GM12878 (cell line): ENCODE measurements at regions not wholly inside any gene's neighbourhood (a gene's known extent, or its start where the extent isn't known, plus 50 kb on each side); places are given as distances from the start of the nearest gene placed in this dataset.

Experiments
- ASH2L ChIP-seq: fragments of 300-600, 200-600 bp; sonication (generic); IDR thresholded peaks from 2 replicates; pipeline ENCODE4 v1.6.1; 2017; ENCODE audit warnings: low read depth, mild to moderate bottlenecking, borderline replicate concordance
- ATF7 ChIP-seq: fragments of 450-650 bp; IDR thresholded peaks from 2 replicates; pipeline ENCODE4 v1.6.1; 2016; ENCODE audit warnings: low read depth, mild to moderate bottlenecking
- BCL11A ChIP-seq: IDR thresholded peaks from 2 replicates; pipeline ENCODE4 v1.6.1; 2011; ENCODE audit warnings: low read depth, low read length
- BMI1 ChIP-seq: fragments of 450-650 bp; IDR thresholded peaks from 2 replicates; pipeline ENCODE4 v1.6.1; 2016; ENCODE audit warnings: mild to moderate bottlenecking, moderate library complexity, borderline replicate concordance
- EGR1 ChIP-seq, 2 experiments: IDR thresholded peaks; 1 replicate in 1 of 2; 2 replicates in 1 of 2; pipeline ENCODE4 v1.6.1; 2011 to 2012; ENCODE audit warnings: low read depth in 2 of 2, low read length in 2 of 2, borderline replicate concordance in 1 of 2, mild to moderate bottlenecking in 1 of 2, moderate library complexity in 1 of 2
- EP300 ChIP-seq, 2 experiments: fragments of 150-350 bp in 1 of 2; IDR thresholded peaks; 2 replicates each; pipeline ENCODE4 v1.6.1; 2011 to 2012; ENCODE audit warnings: low read depth in 2 of 2, low read length in 2 of 2, borderline replicate concordance in 1 of 2, improper control_type of control experiment in 1 of 2, inconsistent platforms in 1 of 2; ENCODE audit not compliant: control insufficient read depth in 1 of 2
- LARP7 ChIP-seq: fragments of 450-650 bp; IDR thresholded peaks from 2 replicates; pipeline ENCODE4 v1.6.1; 2017; ENCODE audit warnings: mild to moderate bottlenecking
- MYC ChIP-seq: IDR thresholded peaks from 2 replicates; pipeline ENCODE4 v1.6.1; 2011; ENCODE audit warnings: mild to moderate bottlenecking, low read length, moderate library complexity, inconsistent platforms; ENCODE audit not compliant: insufficient read depth, insufficient replicate concordance, insufficient read length, severe bottlenecking
- PML ChIP-seq: IDR thresholded peaks from 2 replicates; pipeline ENCODE4 v1.6.1; 2012; ENCODE audit warnings: low read length, inconsistent platforms
- RB1 ChIP-seq: fragments of 450-650 bp; formaldehyde crosslinking; IDR thresholded peaks from 2 replicates; pipeline ENCODE4 v1.6.1; 2017; ENCODE audit warnings: mild to moderate bottlenecking, borderline replicate concordance
- SIN3A ChIP-seq: IDR thresholded peaks from 2 replicates; pipeline ENCODE4 v1.6.1; 2012; ENCODE audit warnings: low read depth, low read length, improper control_type of control experiment
- SMAD1 ChIP-seq: fragments of 450-650 bp; IDR thresholded peaks from 2 replicates; pipeline ENCODE4 v1.6.1; 2018; ENCODE audit warnings: mild to moderate bottlenecking, low read depth; ENCODE audit not compliant: partially characterized antibody
- SPI1 ChIP-seq: IDR thresholded peaks from 2 replicates; pipeline ENCODE4 v1.6.1; 2011; ENCODE audit warnings: low read depth, mild to moderate bottlenecking, low read length, moderate library complexity, borderline replicate concordance; ENCODE audit not compliant: insufficient read depth
- SREBF2 ChIP-seq: IDR thresholded peaks from 2 replicates; pipeline ENCODE4 v1.6.1; 2012; ENCODE audit warnings: mild to moderate bottlenecking, low read length
- SUZ12 ChIP-seq: fragments of 200-600 bp; sonication (generic); IDR thresholded peaks from one replicate; pipeline ENCODE4 v1.6.1; 2018; ENCODE audit warnings: antibody characterized with exemption, mild to moderate bottlenecking; ENCODE audit not compliant: unreplicated experiment
- YBX1 ChIP-seq: fragments of 450-650 bp; IDR thresholded peaks from 2 replicates; pipeline ENCODE4 v1.6.1; 2016; ENCODE audit warnings: antibody characterized with exemption
- YY1 ChIP-seq: IDR thresholded peaks from 2 replicates; pipeline ENCODE4 v1.6.1; 2011; ENCODE audit warnings: low read depth, mild to moderate bottlenecking, low read length
- ZZZ3 ChIP-seq: IDR thresholded peaks from 2 replicates; pipeline ENCODE4 v1.6.1; 2011; ENCODE audit warnings: low read depth; ENCODE audit not compliant: control insufficient read depth, insufficient read length
- TF ChIP-seq, protein P1 (sequence below): fragments of 450-650 bp; IDR thresholded peaks from 2 replicates; pipeline ENCODE4 v1.6.1; 2016; ENCODE audit warnings: mild to moderate bottlenecking
- TF ChIP-seq, protein P2 (sequence below): fragments of 450-650 bp; IDR thresholded peaks from 2 replicates; pipeline ENCODE4 v1.6.1; 2017; ENCODE audit warnings: borderline replicate concordance
- TF ChIP-seq, protein P3 (sequence below): fragments of 450-650 bp; formaldehyde crosslinking; IDR thresholded peaks from 2 replicates; pipeline ENCODE4 v1.4.0; 2022; ENCODE audit warnings: mild to moderate bottlenecking, moderate library complexity

GRCh38 chr3:116886202-116886893 is 176.8 kb downstream of the TUSC7 start (continued):
- TF ChIP-seq SREBF2 (no peak), EGR1 (IDR thresholded peaks at IDR 0.05; ENCODE audit: borderline replicate concordance in 1 of 2, low read depth in 2 of 2, low read length in 2 of 2) (no peak), ATF7 (peak; percentile 9; the same call in 1 of the 2 replicates), SMAD1 (peak; percentile 43), RB1 (no peak), ZZZ3 (no peak), YY1 (no peak), BMI1 (peak; percentile 36; the same call in 1 of the 2 replicates), BCL11A (0 out of 2 replicates have a peak, but pooled peaks have one; percentile 16), MYC (no peak), EP300 (IDR thresholded peaks at IDR 0.05; ENCODE audit: borderline replicate concordance in 1 of 2, control insufficient read depth in 1 of 2, low read depth in 2 of 2, low read length in 2 of 2) (no peak), YBX1 (no peak), SPI1 (peak; percentile 69), PML (0 out of 2 replicates have a peak, but pooled peaks have one; percentile 37), ASH2L (no peak), LARP7 (no peak), SIN3A (no peak), SUZ12 (no peak)
- TF ChIP-seq, protein P1, sequence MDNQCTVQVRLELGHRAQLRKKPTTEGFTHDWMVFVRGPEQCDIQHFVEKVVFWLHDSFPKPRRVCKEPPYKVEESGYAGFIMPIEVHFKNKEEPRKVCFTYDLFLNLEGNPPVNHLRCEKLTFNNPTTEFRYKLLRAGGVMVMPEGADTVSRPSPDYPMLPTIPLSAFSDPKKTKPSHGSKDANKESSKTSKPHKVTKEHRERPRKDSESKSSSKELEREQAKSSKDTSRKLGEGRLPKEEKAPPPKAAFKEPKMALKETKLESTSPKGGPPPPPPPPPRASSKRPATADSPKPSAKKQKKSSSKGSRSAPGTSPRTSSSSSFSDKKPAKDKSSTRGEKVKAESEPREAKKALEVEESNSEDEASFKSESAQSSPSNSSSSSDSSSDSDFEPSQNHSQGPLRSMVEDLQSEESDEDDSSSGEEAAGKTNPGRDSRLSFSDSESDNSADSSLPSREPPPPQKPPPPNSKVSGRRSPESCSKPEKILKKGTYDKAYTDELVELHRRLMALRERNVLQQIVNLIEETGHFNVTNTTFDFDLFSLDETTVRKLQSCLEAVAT: no peak
- TF ChIP-seq, protein P2, sequence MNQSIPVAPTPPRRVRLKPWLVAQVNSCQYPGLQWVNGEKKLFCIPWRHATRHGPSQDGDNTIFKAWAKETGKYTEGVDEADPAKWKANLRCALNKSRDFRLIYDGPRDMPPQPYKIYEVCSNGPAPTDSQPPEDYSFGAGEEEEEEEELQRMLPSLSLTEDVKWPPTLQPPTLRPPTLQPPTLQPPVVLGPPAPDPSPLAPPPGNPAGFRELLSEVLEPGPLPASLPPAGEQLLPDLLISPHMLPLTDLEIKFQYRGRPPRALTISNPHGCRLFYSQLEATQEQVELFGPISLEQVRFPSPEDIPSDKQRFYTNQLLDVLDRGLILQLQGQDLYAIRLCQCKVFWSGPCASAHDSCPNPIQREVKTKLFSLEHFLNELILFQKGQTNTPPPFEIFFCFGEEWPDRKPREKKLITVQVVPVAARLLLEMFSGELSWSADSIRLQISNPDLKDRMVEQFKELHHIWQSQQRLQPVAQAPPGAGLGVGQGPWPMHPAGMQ: no peak
- TF ChIP-seq, protein P3, sequence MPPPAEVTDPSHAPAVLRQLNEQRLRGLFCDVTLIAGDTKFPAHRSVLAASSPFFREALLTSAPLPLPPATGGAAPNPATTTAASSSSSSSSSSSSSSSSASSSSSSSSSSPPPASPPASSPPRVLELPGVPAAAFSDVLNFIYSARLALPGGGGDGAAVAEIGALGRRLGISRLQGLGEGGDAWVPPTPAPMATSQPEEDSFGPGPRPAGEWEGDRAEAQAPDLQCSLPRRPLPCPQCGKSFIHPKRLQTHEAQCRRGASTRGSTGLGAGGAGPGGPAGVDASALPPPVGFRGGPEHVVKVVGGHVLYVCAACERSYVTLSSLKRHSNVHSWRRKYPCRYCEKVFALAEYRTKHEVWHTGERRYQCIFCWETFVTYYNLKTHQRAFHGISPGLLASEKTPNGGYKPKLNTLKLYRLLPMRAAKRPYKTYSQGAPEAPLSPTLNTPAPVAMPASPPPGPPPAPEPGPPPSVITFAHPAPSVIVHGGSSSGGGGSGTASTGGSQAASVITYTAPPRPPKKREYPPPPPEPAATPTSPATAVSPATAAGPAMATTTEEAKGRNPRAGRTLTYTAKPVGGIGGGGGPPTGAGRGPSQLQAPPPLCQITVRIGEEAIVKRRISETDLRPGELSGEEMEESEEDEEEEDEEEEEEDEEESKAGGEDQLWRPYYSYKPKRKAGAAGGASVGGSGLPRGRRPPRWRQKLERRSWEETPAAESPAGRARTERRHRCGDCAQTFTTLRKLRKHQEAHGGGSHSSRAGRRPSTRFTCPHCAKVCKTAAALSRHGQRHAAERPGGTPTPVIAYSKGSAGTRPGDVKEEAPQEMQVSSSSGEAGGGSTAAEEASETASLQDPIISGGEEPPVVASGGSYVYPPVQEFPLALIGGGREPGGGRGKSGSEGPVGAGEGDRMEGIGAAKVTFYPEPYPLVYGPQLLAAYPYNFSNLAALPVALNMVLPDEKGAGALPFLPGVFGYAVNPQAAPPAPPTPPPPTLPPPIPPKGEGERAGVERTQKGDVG (CRISPR knock-in tag): no peak
